HepG2 (cell line): ENCODE measurements at regions not wholly inside any gene's neighbourhood (a gene's known extent, or its start where the extent isn't known, plus 50 kb on each side); places are given as distances from the start of the nearest gene placed in this dataset.

Experiments used
- GATA4 ChIP-seq: sonication (generic); IDR thresholded peaks from 2 replicates; pipeline ENCODE4 v1.6.1; 2016; ENCODE audit warnings: antibody characterized with exemption, low read depth, borderline replicate concordance
- GPN1 ChIP-seq: sonication (generic); formaldehyde crosslinking; IDR thresholded peaks from 2 replicates; pipeline ENCODE4 v1.5.1; 2020; ENCODE audit warnings: missing genetic modification reagents, borderline replicate concordance
- HNF1B ChIP-seq: sonication (generic); formaldehyde crosslinking; IDR thresholded peaks from 2 replicates; pipeline ENCODE4 v1.5.1; 2020; ENCODE audit warnings: mild to moderate bottlenecking, moderate library complexity, missing genetic modification reagents
- ZBTB21 ChIP-seq: sonication (generic); formaldehyde crosslinking; IDR thresholded peaks from 2 replicates; pipeline ENCODE4 v1.4.0; 2020; ENCODE audit warnings: missing genetic modification reagents
- TF ChIP-seq, protein P1 (sequence below): IDR thresholded peaks from 2 replicates; pipeline ENCODE4 v1.4.0; 2020; ENCODE audit warnings: mild to moderate bottlenecking, missing genetic modification reagents
- TF ChIP-seq, protein P2 (sequence below): sonication (generic); formaldehyde crosslinking; IDR thresholded peaks from 2 replicates; pipeline ENCODE4 v1.4.0; 2020; ENCODE audit warnings: missing genetic modification reagents

DNA sequence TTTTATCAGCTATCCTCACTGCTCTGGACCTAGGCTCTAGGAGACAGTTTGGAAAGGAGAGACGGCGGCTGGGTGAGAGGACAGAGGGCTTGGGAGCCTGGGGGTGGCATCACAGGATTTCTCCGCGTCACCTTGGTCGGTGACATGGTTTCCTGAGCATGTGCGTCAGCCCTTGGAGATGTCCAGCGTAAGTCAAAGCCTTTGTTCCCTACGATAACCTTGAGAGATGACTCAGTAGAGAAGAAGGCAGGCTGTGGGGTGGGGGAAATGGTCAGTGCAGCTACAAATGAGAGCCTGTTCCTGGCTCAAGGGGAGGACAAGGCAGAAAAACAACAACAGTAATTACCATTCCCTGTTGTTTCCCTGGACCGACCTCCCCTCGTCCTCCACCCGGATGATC lies 90.2 kb upstream of the TBX3 start (continued):
- TF ChIP-seq, protein P1, sequence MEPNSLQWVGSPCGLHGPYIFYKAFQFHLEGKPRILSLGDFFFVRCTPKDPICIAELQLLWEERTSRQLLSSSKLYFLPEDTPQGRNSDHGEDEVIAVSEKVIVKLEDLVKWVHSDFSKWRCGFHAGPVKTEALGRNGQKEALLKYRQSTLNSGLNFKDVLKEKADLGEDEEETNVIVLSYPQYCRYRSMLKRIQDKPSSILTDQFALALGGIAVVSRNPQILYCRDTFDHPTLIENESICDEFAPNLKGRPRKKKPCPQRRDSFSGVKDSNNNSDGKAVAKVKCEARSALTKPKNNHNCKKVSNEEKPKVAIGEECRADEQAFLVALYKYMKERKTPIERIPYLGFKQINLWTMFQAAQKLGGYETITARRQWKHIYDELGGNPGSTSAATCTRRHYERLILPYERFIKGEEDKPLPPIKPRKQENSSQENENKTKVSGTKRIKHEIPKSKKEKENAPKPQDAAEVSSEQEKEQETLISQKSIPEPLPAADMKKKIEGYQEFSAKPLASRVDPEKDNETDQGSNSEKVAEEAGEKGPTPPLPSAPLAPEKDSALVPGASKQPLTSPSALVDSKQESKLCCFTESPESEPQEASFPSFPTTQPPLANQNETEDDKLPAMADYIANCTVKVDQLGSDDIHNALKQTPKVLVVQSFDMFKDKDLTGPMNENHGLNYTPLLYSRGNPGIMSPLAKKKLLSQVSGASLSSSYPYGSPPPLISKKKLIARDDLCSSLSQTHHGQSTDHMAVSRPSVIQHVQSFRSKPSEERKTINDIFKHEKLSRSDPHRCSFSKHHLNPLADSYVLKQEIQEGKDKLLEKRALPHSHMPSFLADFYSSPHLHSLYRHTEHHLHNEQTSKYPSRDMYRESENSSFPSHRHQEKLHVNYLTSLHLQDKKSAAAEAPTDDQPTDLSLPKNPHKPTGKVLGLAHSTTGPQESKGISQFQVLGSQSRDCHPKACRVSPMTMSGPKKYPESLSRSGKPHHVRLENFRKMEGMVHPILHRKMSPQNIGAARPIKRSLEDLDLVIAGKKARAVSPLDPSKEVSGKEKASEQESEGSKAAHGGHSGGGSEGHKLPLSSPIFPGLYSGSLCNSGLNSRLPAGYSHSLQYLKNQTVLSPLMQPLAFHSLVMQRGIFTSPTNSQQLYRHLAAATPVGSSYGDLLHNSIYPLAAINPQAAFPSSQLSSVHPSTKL (CRISPR knock-in tag), result peak; percentile 58
- TF ChIP-seq GATA4, result no peak
- TF ChIP-seq, protein P2, sequence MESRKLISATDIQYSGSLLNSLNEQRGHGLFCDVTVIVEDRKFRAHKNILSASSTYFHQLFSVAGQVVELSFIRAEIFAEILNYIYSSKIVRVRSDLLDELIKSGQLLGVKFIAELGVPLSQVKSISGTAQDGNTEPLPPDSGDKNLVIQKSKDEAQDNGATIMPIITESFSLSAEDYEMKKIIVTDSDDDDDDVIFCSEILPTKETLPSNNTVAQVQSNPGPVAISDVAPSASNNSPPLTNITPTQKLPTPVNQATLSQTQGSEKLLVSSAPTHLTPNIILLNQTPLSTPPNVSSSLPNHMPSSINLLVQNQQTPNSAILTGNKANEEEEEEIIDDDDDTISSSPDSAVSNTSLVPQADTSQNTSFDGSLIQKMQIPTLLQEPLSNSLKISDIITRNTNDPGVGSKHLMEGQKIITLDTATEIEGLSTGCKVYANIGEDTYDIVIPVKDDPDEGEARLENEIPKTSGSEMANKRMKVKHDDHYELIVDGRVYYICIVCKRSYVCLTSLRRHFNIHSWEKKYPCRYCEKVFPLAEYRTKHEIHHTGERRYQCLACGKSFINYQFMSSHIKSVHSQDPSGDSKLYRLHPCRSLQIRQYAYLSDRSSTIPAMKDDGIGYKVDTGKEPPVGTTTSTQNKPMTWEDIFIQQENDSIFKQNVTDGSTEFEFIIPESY, result peak; percentile 85
- TF ChIP-seq ZBTB21, result 0 out of 2 replicates have a peak, but pooled peaks have one; percentile 63
- no peak for TF ChIP-seq GPN1 (CRISPR knock-in tag)
- no peak for TF ChIP-seq HNF1B (CRISPR knock-in tag)
